ENCODE measurements at regions not wholly inside any gene's neighbourhood (a gene's known extent, or its start where the extent isn't known, plus 50 kb on each side); places are given as distances from the start of the nearest gene placed in this dataset.
A peak's percentile ranks its signal among the peaks of the same experiment; 100 is the strongest.
"Not testable (repeated sequence)": the region's sequence is repeated elsewhere in the genome, so short reads cannot be mapped to it uniquely, and the experiment has no call there.

DNA sequence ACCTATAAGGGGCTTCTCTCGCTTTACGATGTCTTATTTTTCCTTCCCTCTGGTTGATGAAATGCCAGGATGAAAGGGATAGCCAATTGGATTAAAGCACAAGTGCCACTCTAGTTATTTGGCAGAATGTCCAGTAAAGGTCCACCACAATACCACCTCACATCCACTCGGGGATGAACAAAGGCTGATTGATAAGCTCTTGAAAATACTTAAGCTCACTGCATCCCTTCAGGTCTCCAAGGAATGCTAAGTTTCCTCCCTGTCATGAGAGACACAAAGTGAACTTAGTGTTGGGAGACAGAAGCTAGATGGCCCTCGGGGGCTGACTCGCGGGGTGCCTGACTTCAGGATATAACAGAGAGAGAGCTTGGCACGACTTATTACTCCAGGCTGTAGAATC is 185.9 kb upstream of the ZNF644 start:
- WGBS, 2 donors = 81 to 84% methylated on average over 7 of the region's 7 CpGs
- not testable (repeated sequence) for H3K9me3 ChIP-seq

DNA sequence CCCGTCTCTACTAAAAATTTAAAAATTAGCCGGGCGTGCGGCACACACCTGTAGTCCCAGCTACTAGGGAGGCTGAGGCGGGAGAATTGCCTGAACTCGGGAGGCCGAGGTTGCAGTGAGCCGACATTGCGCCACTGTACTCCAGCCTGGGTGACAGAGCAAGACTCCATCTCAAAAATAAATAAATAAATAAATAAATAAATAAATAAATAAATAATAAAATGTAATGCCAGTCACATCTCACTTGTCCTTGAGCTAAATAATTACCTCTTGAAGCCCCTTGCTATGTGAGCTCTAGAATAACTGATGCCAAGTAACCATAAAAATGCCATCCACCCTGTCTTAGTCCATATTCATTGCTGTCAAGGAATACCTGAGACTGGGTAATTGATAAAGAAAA is 182.3 kb upstream of the ZNF644 start:
- not testable (repeated sequence) for H3K4me1 ChIP-seq; ATAC-seq (ENCODE audit: low FRiP score in 2 of 2); H3K9me3 ChIP-seq; H3K4me3 ChIP-seq; H3K36me3 ChIP-seq; H3K27me3 ChIP-seq; H3K27ac ChIP-seq
- peak in 1 of 2 donors; percentile 25 for DNase-seq
- 96 to 97% methylated on average over 9 of the region's 9 CpGs for WGBS, 2 donors

More for the DNA sequence above, 185.9 kb upstream of the ZNF644 start:
- H3K27me3 ChIP-seq; H3K4me3 ChIP-seq; DNase-seq; ATAC-seq (ENCODE audit: low FRiP score in 2 of 2); H3K36me3 ChIP-seq; H3K27ac ChIP-seq; H3K4me1 ChIP-seq: not testable (repeated sequence)

GRCh38 chr1:91201694-91202093 is 179.9 kb upstream of the ZNF644 start:
- H3K27ac ChIP-seq = no peak overlapping the region
- 33 to 47% methylated on average over 1 of the region's 1 CpG for WGBS, 2 donors
- H3K9me3 ChIP-seq = no peaks in the 10 kb centered on the region
- ATAC-seq (ENCODE audit: low FRiP score in 2 of 2) (no peak), DNase-seq (no peak)
- no peaks in the 10 kb centered on the region for H3K4me1 ChIP-seq
- no peak overlapping the region for H3K4me3 ChIP-seq
- no peaks in the 10 kb centered on the region for H3K36me3 ChIP-seq
- no peaks in the 10 kb centered on the region for H3K27me3 ChIP-seq
- TF ChIP-seq, protein P1, sequence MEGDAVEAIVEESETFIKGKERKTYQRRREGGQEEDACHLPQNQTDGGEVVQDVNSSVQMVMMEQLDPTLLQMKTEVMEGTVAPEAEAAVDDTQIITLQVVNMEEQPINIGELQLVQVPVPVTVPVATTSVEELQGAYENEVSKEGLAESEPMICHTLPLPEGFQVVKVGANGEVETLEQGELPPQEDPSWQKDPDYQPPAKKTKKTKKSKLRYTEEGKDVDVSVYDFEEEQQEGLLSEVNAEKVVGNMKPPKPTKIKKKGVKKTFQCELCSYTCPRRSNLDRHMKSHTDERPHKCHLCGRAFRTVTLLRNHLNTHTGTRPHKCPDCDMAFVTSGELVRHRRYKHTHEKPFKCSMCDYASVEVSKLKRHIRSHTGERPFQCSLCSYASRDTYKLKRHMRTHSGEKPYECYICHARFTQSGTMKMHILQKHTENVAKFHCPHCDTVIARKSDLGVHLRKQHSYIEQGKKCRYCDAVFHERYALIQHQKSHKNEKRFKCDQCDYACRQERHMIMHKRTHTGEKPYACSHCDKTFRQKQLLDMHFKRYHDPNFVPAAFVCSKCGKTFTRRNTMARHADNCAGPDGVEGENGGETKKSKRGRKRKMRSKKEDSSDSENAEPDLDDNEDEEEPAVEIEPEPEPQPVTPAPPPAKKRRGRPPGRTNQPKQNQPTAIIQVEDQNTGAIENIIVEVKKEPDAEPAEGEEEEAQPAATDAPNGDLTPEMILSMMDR (IDR thresholded peaks at IDR 0.05) = no peak
- TF ChIP-seq EP300 (IDR thresholded peaks at IDR 0.05) = no peak

- H3K27ac ChIP-seq = no peak overlapping the region
- no peaks in the 10 kb centered on the region for H3K27me3 ChIP-seq
- no peak for TF ChIP-seq EP300 (IDR thresholded peaks at IDR 0.05)
- TF ChIP-seq POLR2AphosphoS5 (IDR thresholded peaks at IDR 0.05) = no peak
- TF ChIP-seq POLR2A (IDR thresholded peaks at IDR 0.05) = no peak
- TF ChIP-seq, protein P1 (IDR thresholded peaks at IDR 0.05) = no peak
- H3K4me1 ChIP-seq = no peaks in the 10 kb centered on the region
- H3K9me3 ChIP-seq = no peaks in the 10 kb centered on the region
- no peak overlapping the region for H3K4me3 ChIP-seq
- DNase-seq = no peak
- ATAC-seq (ENCODE audit: low FRiP score in 2 of 2) = no peak
- 51 to 59% methylated on average over 3 of the region's 3 CpGs for WGBS, 2 donors
- H3K36me3 ChIP-seq = no peaks in the 10 kb centered on the region
Observed at GRCh38 chr1:91201176-91201575, 179.3 kb upstream of the ZNF644 start.

- 67 to 69% methylated on average over 5 of the region's 5 CpGs for WGBS, 2 donors
- no peaks in the 10 kb centered on the region for H3K36me3 ChIP-seq
Observed at GRCh38 chr1:91200675-91201074, 178.8 kb upstream of the ZNF644 start.

GRCh38 chr1:91199988-91200387 is 178.2 kb upstream of the ZNF644 start:
- TF ChIP-seq, protein P1 (IDR thresholded peaks at IDR 0.05) = no peak
- no peak for TF ChIP-seq POLR2A (IDR thresholded peaks at IDR 0.05)
- no peak for TF ChIP-seq POLR2AphosphoS5 (IDR thresholded peaks at IDR 0.05)
- TF ChIP-seq EP300 (IDR thresholded peaks at IDR 0.05) = no peak
- DNase-seq = no peak
- 83 to 91% methylated on average over 6 of the region's 6 CpGs for WGBS, 2 donors

More at GRCh38 chr1:91200675-91201074, 178.8 kb upstream of the ZNF644 start:
- TF ChIP-seq POLR2A (IDR thresholded peaks at IDR 0.05) = no peak
- TF ChIP-seq, protein P1 (IDR thresholded peaks at IDR 0.05) = no peak
- TF ChIP-seq EP300 (IDR thresholded peaks at IDR 0.05) = no peak
- no peak for TF ChIP-seq POLR2AphosphoS5 (IDR thresholded peaks at IDR 0.05)
- Histone ChIP-seq H3K4me1 (no peaks in the 10 kb centered on the region), H3K27ac (no peak overlapping the region), H3K27me3 (no peaks in the 10 kb centered on the region), H3K4me3 (no peak overlapping the region), H3K9me3 (no peaks in the 10 kb centered on the region)
- DNase-seq (no peak), ATAC-seq (ENCODE audit: low FRiP score in 2 of 2) (no peak)

More at GRCh38 chr1:91199988-91200387, 178.2 kb upstream of the ZNF644 start:
- H3K4me1 ChIP-seq = no peaks in the 10 kb centered on the region
- no peaks in the 10 kb centered on the region for H3K36me3 ChIP-seq
- no peak for ATAC-seq (ENCODE audit: low FRiP score in 2 of 2)
- H3K27ac ChIP-seq = no peak overlapping the region
- no peaks in the 10 kb centered on the region for H3K27me3 ChIP-seq
- no peak overlapping the region for H3K4me3 ChIP-seq
- H3K9me3 ChIP-seq = no peaks in the 10 kb centered on the region
